ENCODE measurements at regions not wholly inside any gene's neighbourhood (a gene's known extent, or its start where the extent isn't known, plus 50 kb on each side); places are given as distances from the start of the nearest gene placed in this dataset.
"Not testable (repeated sequence)": the region's sequence is repeated elsewhere in the genome, so short reads cannot be mapped to it uniquely, and the experiment has no call there.

GRCh38 chr20:29324516-29325303 is 1932.8 kb upstream of the DEFB115 start:
- TF ChIP-seq POLR2AphosphoS5, CTCF (IDR thresholded peaks at IDR 0.05): not testable (repeated sequence)
